ENCODE measurements at regions not wholly inside any gene's neighbourhood (a gene's known extent, or its start where the extent isn't known, plus 50 kb on each side); places are given as distances from the start of the nearest gene placed in this dataset.

GRCh38 chr2:12330916-12331315 is 385.8 kb upstream of the TRIB2 start:
- TF ChIP-seq CTCF (IDR thresholded peaks at IDR 0.05; ENCODE audit: low read depth, low read length) (no peak), EZH2phosphoT487 (IDR thresholded peaks at IDR 0.05; ENCODE audit: low read depth) (no peak)
- Histone ChIP-seq H3K27me3 (ENCODE audit: low read depth, low read length) (peaks cover 4% of the 10 kb centered on the region; the same call in 1 of the 2 replicates), H3K36me3 (replicated peaks; ENCODE audit: low read depth, low read length) (no peaks in the 10 kb centered on the region), H4K20me1 (ENCODE audit: insufficient read depth, low read length) (no peaks in the 10 kb centered on the region), H3K27ac (ENCODE audit: low read length) (no peak overlapping the region), H3K9ac (ENCODE audit: low read length) (no peak overlapping the region), H3K79me2 (ENCODE audit: low read length) (no peaks in the 10 kb centered on the region), H3K4me1 (ENCODE audit: low read length) (no peaks in the 10 kb centered on the region), H3K4me3 (ENCODE audit: low read length) (no peak overlapping the region), H2AFZ (ENCODE audit: low read depth, low read length) (no peak overlapping the region), H3K9me3 (ENCODE audit: insufficient read depth, low read length) (no peaks in the 10 kb centered on the region), H3K4me2 (ENCODE audit: low read length) (no peak overlapping the region)

GRCh38 chr2:12331698-12332097 is 385.0 kb upstream of the TRIB2 start:
- Histone ChIP-seq H3K4me2 (ENCODE audit: low read length) (no peak overlapping the region), H3K9me3 (ENCODE audit: insufficient read depth, low read length) (no peaks in the 10 kb centered on the region), H3K27ac (ENCODE audit: low read length) (no peak overlapping the region), H2AFZ (ENCODE audit: low read depth, low read length) (no peak overlapping the region), H3K4me1 (ENCODE audit: low read length) (no peaks in the 10 kb centered on the region), H4K20me1 (ENCODE audit: insufficient read depth, low read length) (no peaks in the 10 kb centered on the region), H3K79me2 (ENCODE audit: low read length) (no peaks in the 10 kb centered on the region), H3K27me3 (ENCODE audit: low read depth, low read length) (peaks cover 4% of the 10 kb centered on the region; the same call in 1 of the 2 replicates), H3K4me3 (ENCODE audit: low read length) (no peak overlapping the region), H3K9ac (ENCODE audit: low read length) (no peak overlapping the region), H3K36me3 (replicated peaks; ENCODE audit: low read depth, low read length) (no peaks in the 10 kb centered on the region)
- TF ChIP-seq EZH2phosphoT487 (IDR thresholded peaks at IDR 0.05; ENCODE audit: low read depth) (no peak), CTCF (IDR thresholded peaks at IDR 0.05; ENCODE audit: low read depth, low read length) (no peak)

- Histone ChIP-seq H3K4me3 (ENCODE audit: low read length) (no peak overlapping the region), H3K36me3 (replicated peaks; ENCODE audit: low read depth, low read length) (no peaks in the 10 kb centered on the region), H3K27me3 (ENCODE audit: low read depth, low read length) (peaks cover 4% of the 10 kb centered on the region; the same call in 1 of the 2 replicates), H3K79me2 (ENCODE audit: low read length) (no peaks in the 10 kb centered on the region), H4K20me1 (ENCODE audit: insufficient read depth, low read length) (no peaks in the 10 kb centered on the region), H3K27ac (ENCODE audit: low read length) (no peak overlapping the region), H2AFZ (ENCODE audit: low read depth, low read length) (no peak overlapping the region), H3K4me2 (ENCODE audit: low read length) (no peak overlapping the region), H3K4me1 (ENCODE audit: low read length) (no peaks in the 10 kb centered on the region), H3K9ac (ENCODE audit: low read length) (no peak overlapping the region), H3K9me3 (ENCODE audit: insufficient read depth, low read length) (no peaks in the 10 kb centered on the region)
- TF ChIP-seq EZH2phosphoT487 (IDR thresholded peaks at IDR 0.05; ENCODE audit: low read depth): no peak
- TF ChIP-seq CTCF (IDR thresholded peaks at IDR 0.05; ENCODE audit: low read depth, low read length): no peak
These were observed 383.4 kb upstream of the TRIB2 start for GRCh38 chr2:12333293-12333692.

- no peak overlapping the region for H3K9ac ChIP-seq (ENCODE audit: low read length)
- H3K27me3 ChIP-seq (ENCODE audit: low read depth, low read length): peaks cover 4% of the 10 kb centered on the region; the same call in 1 of the 2 replicates
- no peak overlapping the region for H3K4me3 ChIP-seq (ENCODE audit: low read length)
- no peaks in the 10 kb centered on the region for H3K9me3 ChIP-seq (ENCODE audit: insufficient read depth, low read length)
- TF ChIP-seq CTCF (IDR thresholded peaks at IDR 0.05; ENCODE audit: low read depth, low read length) (no peak), EZH2phosphoT487 (IDR thresholded peaks at IDR 0.05; ENCODE audit: low read depth) (no peak)
- no peak overlapping the region for H3K27ac ChIP-seq (ENCODE audit: low read length)
- H3K79me2 ChIP-seq (ENCODE audit: low read length): no peaks in the 10 kb centered on the region
- no peak overlapping the region for H2AFZ ChIP-seq (ENCODE audit: low read depth, low read length)
- H4K20me1 ChIP-seq (ENCODE audit: insufficient read depth, low read length): no peaks in the 10 kb centered on the region
- H3K4me2 ChIP-seq (ENCODE audit: low read length): no peak overlapping the region
- H3K4me1 ChIP-seq (ENCODE audit: low read length): no peaks in the 10 kb centered on the region
- no peaks in the 10 kb centered on the region for H3K36me3 ChIP-seq (replicated peaks; ENCODE audit: low read depth, low read length)
These were observed 382.2 kb upstream of the TRIB2 start for GRCh38 chr2:12334412-12334966.
